ENCODE measurements at regions not wholly inside any gene's neighbourhood (a gene's known extent, or its start where the extent isn't known, plus 50 kb on each side); places are given as distances from the start of the nearest gene placed in this dataset.

DNA sequence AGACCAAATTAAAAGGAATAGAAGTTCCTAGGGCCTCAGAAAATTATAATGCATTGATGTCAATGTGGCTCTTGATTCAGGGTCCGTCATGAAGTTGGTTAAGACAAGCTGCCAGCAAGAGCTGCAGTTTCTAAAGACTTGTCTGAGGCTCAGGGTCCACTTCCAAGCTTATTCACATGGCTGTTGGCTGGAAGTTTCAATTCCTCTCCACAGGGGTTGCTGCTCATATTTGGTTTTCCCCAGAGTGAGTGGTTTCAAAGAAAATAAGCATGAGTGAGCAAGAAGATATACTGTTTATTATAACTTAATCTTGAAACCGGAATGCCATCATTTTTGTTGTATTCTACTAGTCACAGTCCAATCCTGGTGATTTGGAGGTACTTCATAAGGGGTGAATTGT lies 1247.4 kb downstream of the LRFN5 start:
- TF ChIP-seq, protein P1, sequence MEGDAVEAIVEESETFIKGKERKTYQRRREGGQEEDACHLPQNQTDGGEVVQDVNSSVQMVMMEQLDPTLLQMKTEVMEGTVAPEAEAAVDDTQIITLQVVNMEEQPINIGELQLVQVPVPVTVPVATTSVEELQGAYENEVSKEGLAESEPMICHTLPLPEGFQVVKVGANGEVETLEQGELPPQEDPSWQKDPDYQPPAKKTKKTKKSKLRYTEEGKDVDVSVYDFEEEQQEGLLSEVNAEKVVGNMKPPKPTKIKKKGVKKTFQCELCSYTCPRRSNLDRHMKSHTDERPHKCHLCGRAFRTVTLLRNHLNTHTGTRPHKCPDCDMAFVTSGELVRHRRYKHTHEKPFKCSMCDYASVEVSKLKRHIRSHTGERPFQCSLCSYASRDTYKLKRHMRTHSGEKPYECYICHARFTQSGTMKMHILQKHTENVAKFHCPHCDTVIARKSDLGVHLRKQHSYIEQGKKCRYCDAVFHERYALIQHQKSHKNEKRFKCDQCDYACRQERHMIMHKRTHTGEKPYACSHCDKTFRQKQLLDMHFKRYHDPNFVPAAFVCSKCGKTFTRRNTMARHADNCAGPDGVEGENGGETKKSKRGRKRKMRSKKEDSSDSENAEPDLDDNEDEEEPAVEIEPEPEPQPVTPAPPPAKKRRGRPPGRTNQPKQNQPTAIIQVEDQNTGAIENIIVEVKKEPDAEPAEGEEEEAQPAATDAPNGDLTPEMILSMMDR (IDR thresholded peaks at IDR 0.05): no peak
- TF ChIP-seq POLR2A (IDR thresholded peaks at IDR 0.05) (no peak), POLR2AphosphoS5 (IDR thresholded peaks at IDR 0.05; ENCODE audit: insufficient read depth in 1 of 2, low read depth in 1 of 2) (no peak)
